Liver (tissue), 8 donors: ENCODE measurements at regions not wholly inside any gene's neighbourhood (a gene's known extent, or its start where the extent isn't known, plus 50 kb on each side); places are given as distances from the start of the nearest gene placed in this dataset.

Experiments used
- DNase-seq: peaks from one replicate; pipeline ENCODE4 v3.0.0-alpha.2; 2017; ENCODE audit warnings: low spot score
- H3K27ac ChIP-seq, 2 donors: one replicate each; pipeline ENCODE4 v1.7.0; 2013; ENCODE audit warnings: inconsistent platforms in 2 of 2, low read length in 2 of 2, control low read depth in 1 of 2, low read depth in 1 of 2, mild to moderate bottlenecking in 1 of 2
- H3K27me3 ChIP-seq, 4 donors: one replicate each; pipeline versions ENCODE4 v1.6.1 to v1.7.0; 2013; ENCODE audit warnings: low read length in 3 of 4, inconsistent platforms in 1 of 4, mild to moderate bottlenecking in 1 of 4, moderate library complexity in 1 of 4; ENCODE audit not compliant: control insufficient read depth in 4 of 4, insufficient read depth in 4 of 4
- H3K36me3 ChIP-seq, 4 donors: one replicate each; pipeline versions ENCODE4 v1.6.1 to v1.7.0; 2013; ENCODE audit warnings: low read length in 3 of 4, mild to moderate bottlenecking in 3 of 4, low read depth in 1 of 4, moderate library complexity in 1 of 4; ENCODE audit not compliant: control insufficient read depth in 4 of 4, insufficient read depth in 3 of 4
- H3K4me1 ChIP-seq, 4 donors: one replicate each; pipeline versions ENCODE4 v1.6.1 to v1.7.0; 2013; ENCODE audit warnings: low read length in 3 of 4, mild to moderate bottlenecking in 3 of 4, moderate library complexity in 1 of 4; ENCODE audit not compliant: control insufficient read depth in 4 of 4, insufficient read depth in 4 of 4
- H3K4me3 ChIP-seq, 3 donors: one replicate each; pipeline versions ENCODE4 v1.6.1 to v1.7.0; 2013; ENCODE audit warnings: low read length in 3 of 3, control low read depth in 1 of 3, low read depth in 1 of 3, mild to moderate bottlenecking in 1 of 3
- H3K9ac ChIP-seq, 2 donors: one replicate each; pipeline ENCODE4 v1.7.0; 2013; ENCODE audit warnings: low read length in 2 of 2, mild to moderate bottlenecking in 2 of 2, moderate library complexity in 2 of 2, control low read depth in 1 of 2, low read depth in 1 of 2
- H3K9me3 ChIP-seq, 4 donors: one replicate each; pipeline versions ENCODE4 v1.6.1 to v1.7.0; 2013; ENCODE audit warnings: low read length in 3 of 4; ENCODE audit not compliant: control insufficient read depth in 4 of 4
- EGR1 ChIP-seq, 2 donors: IDR thresholded peaks; 2 replicates each; pipeline ENCODE4 v1.6.1; 2016 to 2018; ENCODE audit warnings: antibody characterized with exemption in 2 of 2, low read depth in 2 of 2
- FOXA1 ChIP-seq: IDR thresholded peaks from 2 replicates; pipeline ENCODE4 v1.6.1; 2016; ENCODE audit warnings: antibody characterized with exemption
- FOXA2 ChIP-seq: IDR thresholded peaks from 2 replicates; pipeline ENCODE4 v1.6.1; 2016; ENCODE audit warnings: antibody characterized with exemption
- HNF4A ChIP-seq, 2 donors: conservative IDR thresholded peaks; 2 replicates each; pipeline ENCODE4 v1.6.1; 2016; ENCODE audit warnings: antibody characterized with exemption in 2 of 2, mild to moderate bottlenecking in 2 of 2
- HNF4G ChIP-seq: IDR thresholded peaks from 2 replicates; pipeline ENCODE4 v1.6.1; 2016; ENCODE audit warnings: antibody characterized with exemption
- NR2F2 ChIP-seq: IDR thresholded peaks from 2 replicates; pipeline ENCODE4 v1.6.1; 2016; ENCODE audit warnings: antibody characterized with exemption
- RAD21 ChIP-seq, 2 donors: IDR thresholded peaks; 2 replicates each; pipeline ENCODE4 v1.6.1; 2016; ENCODE audit warnings: antibody characterized with exemption in 2 of 2, mild to moderate bottlenecking in 2 of 2
- RXRA ChIP-seq, 2 donors: IDR thresholded peaks; 2 replicates each; pipeline ENCODE4 v1.6.1; 2017 to 2018; ENCODE audit warnings: antibody characterized with exemption in 2 of 2, mild to moderate bottlenecking in 1 of 2
- TAF1 ChIP-seq: conservative IDR thresholded peaks from 2 replicates; pipeline ENCODE4 v1.6.1; 2016; ENCODE audit warnings: antibody characterized with exemption, mild to moderate bottlenecking
- WGBS: extraction: QIAGEN DNeasy Blood & Tissue Kit; methylation state at CpG from one replicate; pipeline ENCODE4 v1.1.7; 2013; 5-methylcytosine and 5-hydroxymethylcytosine counted together
- TF ChIP-seq, protein P1 (sequence below): IDR thresholded peaks from 2 replicates; pipeline ENCODE4 v1.6.1; 2016; ENCODE audit warnings: antibody characterized with exemption, mild to moderate bottlenecking
- TF ChIP-seq, protein P2 (sequence below): fragments of 150-350 bp; IDR thresholded peaks from 2 replicates; pipeline ENCODE4 v1.5.1; 2017; ENCODE audit warnings: improper control_type of control experiment, low read depth, low read length; ENCODE audit not compliant: missing input control
- TF ChIP-seq, protein P3 (sequence below): IDR thresholded peaks from 2 replicates; pipeline ENCODE4 v1.6.1; 2016; ENCODE audit warnings: antibody characterized with exemption
- TF ChIP-seq, protein P4 (sequence below): IDR thresholded peaks from 2 replicates; pipeline ENCODE4 v1.6.1; 2016; ENCODE audit warnings: antibody characterized with exemption
- TF ChIP-seq, protein P5 (sequence below): IDR thresholded peaks from 2 replicates; pipeline ENCODE4 v1.6.1; 2016; ENCODE audit warnings: antibody characterized with exemption
- donor health status: healthy.
- donor health status: healthy.
- donor health status: healthy.
- donor health status: healthy.
- donor health status: healthy.

DNA sequence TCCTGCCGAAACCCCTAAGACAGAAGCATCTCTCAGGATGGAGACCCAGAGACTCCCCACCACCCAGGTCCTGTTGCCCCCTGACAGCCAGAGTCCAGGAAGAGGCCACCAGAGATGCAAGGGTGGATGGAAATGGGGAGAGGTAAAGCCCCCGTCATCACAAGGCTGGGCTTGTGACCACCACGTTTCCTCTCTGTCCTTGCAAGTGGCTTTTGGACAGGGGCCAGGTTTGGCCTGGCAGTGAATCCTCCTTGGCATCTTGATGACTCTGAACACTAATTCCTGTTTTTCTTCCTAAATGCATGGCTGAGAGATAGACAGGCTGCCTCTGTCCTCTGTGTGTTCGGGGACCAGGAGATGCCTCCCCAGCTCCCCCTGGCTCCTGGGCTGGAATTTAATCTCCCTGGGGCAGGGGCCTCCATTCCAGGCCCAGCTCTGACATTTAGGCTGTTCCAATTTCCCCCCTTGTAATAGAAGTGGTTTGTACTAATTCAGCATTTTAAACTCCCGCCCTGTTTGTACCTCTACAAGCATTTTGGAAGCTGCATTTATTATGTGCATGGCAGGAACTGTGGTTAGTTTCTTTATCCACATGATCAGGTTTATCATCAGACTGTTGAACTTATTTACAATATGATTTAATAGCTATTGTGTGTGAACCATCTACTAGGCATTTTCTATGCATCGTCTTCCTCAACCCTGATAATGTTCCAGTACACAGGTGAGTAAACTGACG, 116.1 kb upstream of the IRX6 start:
- no peak overlapping the region for H3K4me3 ChIP-seq
- H3K9ac ChIP-seq = no peak overlapping the region
- TF ChIP-seq RAD21 (IDR thresholded peaks at IDR 0.05) (no peak), HNF4A (conservative IDR thresholded peaks at IDR 0.05) (no peak), FOXA2 (no peak), FOXA1 (no peak), TAF1 (no peak), HNF4G (no peak)
- TF ChIP-seq, protein P1, sequence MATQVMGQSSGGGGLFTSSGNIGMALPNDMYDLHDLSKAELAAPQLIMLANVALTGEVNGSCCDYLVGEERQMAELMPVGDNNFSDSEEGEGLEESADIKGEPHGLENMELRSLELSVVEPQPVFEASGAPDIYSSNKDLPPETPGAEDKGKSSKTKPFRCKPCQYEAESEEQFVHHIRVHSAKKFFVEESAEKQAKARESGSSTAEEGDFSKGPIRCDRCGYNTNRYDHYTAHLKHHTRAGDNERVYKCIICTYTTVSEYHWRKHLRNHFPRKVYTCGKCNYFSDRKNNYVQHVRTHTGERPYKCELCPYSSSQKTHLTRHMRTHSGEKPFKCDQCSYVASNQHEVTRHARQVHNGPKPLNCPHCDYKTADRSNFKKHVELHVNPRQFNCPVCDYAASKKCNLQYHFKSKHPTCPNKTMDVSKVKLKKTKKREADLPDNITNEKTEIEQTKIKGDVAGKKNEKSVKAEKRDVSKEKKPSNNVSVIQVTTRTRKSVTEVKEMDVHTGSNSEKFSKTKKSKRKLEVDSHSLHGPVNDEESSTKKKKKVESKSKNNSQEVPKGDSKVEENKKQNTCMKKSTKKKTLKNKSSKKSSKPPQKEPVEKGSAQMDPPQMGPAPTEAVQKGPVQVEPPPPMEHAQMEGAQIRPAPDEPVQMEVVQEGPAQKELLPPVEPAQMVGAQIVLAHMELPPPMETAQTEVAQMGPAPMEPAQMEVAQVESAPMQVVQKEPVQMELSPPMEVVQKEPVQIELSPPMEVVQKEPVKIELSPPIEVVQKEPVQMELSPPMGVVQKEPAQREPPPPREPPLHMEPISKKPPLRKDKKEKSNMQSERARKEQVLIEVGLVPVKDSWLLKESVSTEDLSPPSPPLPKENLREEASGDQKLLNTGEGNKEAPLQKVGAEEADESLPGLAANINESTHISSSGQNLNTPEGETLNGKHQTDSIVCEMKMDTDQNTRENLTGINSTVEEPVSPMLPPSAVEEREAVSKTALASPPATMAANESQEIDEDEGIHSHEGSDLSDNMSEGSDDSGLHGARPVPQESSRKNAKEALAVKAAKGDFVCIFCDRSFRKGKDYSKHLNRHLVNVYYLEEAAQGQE = no peak
- H3K9me3 ChIP-seq = no peaks in the 10 kb centered on the region
- H3K4me1 ChIP-seq = no peaks in the 10 kb centered on the region
- WGBS = 77% methylated on average over 7 of the region's 7 CpGs
- no peak overlapping the region for H3K27ac ChIP-seq
- no peaks in the 10 kb centered on the region for H3K36me3 ChIP-seq
- no peaks in the 10 kb centered on the region for H3K27me3 ChIP-seq
- no peak for DNase-seq

DNA sequence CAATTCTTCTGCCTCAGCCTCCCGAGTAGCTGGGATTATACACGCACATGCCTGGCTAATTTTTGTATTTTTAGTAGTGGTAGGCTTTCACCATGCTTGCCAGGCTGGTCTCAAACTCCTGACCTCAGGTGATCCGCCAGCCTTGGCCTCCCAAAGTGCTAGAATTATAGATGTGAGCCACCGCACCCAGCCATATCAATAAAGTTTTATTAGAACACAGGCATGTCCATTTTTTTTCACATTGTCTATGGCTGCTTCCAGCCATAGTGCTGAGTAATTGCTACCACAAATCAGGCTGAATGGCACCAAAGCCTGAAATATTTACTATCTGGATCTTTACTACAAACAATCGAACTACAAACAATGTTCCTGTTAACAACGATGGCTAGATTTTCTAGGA, 114.4 kb upstream of the IRX6 start:
- Histone ChIP-seq H3K9ac (no peak overlapping the region), H3K9me3 (no peaks in the 10 kb centered on the region), H3K4me1 (no peaks in the 10 kb centered on the region), H3K4me3 (no peak overlapping the region), H3K36me3 (no peaks in the 10 kb centered on the region), H3K27ac (no peak overlapping the region), H3K27me3 (no peaks in the 10 kb centered on the region)
- DNase-seq = no peak
- WGBS = 77% methylated on average over 6 of the region's 6 CpGs
- no peak for TF ChIP-seq FOXA2
- TF ChIP-seq, protein P2, sequence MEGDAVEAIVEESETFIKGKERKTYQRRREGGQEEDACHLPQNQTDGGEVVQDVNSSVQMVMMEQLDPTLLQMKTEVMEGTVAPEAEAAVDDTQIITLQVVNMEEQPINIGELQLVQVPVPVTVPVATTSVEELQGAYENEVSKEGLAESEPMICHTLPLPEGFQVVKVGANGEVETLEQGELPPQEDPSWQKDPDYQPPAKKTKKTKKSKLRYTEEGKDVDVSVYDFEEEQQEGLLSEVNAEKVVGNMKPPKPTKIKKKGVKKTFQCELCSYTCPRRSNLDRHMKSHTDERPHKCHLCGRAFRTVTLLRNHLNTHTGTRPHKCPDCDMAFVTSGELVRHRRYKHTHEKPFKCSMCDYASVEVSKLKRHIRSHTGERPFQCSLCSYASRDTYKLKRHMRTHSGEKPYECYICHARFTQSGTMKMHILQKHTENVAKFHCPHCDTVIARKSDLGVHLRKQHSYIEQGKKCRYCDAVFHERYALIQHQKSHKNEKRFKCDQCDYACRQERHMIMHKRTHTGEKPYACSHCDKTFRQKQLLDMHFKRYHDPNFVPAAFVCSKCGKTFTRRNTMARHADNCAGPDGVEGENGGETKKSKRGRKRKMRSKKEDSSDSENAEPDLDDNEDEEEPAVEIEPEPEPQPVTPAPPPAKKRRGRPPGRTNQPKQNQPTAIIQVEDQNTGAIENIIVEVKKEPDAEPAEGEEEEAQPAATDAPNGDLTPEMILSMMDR = no peak
- TF ChIP-seq, protein P3, sequence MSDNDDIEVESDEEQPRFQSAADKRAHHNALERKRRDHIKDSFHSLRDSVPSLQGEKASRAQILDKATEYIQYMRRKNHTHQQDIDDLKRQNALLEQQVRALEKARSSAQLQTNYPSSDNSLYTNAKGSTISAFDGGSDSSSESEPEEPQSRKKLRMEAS = no peak

DNA sequence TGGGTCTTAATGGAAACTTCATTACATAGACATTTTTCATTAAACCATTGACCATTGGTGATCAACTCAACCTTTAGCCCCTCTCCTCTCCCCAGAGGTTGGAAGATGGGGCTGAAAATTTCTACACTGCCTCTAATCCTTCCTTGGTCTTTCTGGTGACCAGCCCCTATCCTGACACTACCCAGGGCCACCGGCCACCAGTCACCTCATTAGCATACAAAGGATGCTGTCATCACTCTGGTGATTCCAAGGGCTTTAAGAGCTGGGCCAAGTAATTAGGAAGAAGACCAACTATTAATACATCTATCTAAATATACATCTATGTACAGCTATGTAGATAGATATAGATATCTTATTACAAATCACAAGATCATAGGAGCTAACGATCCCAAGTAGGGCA, 111.2 kb upstream of the IRX6 start:
- H3K4me1 ChIP-seq = no peaks in the 10 kb centered on the region
- WGBS = 70% methylated on average over 2 of the region's 2 CpGs
- no peak for DNase-seq
- no peak overlapping the region for H3K9ac ChIP-seq
- no peaks in the 10 kb centered on the region for H3K9me3 ChIP-seq
- TF ChIP-seq NR2F2 = no peak
- no peak for TF ChIP-seq RXRA (IDR thresholded peaks at IDR 0.05)
- TF ChIP-seq FOXA2 = no peak
- TF ChIP-seq EGR1 (IDR thresholded peaks at IDR 0.05; ENCODE audit: low read depth in 2 of 2) = no peak
- TF ChIP-seq HNF4A (conservative IDR thresholded peaks at IDR 0.05) = no peak
- TF ChIP-seq, protein P2 = no peak
- TF ChIP-seq, protein P4, sequence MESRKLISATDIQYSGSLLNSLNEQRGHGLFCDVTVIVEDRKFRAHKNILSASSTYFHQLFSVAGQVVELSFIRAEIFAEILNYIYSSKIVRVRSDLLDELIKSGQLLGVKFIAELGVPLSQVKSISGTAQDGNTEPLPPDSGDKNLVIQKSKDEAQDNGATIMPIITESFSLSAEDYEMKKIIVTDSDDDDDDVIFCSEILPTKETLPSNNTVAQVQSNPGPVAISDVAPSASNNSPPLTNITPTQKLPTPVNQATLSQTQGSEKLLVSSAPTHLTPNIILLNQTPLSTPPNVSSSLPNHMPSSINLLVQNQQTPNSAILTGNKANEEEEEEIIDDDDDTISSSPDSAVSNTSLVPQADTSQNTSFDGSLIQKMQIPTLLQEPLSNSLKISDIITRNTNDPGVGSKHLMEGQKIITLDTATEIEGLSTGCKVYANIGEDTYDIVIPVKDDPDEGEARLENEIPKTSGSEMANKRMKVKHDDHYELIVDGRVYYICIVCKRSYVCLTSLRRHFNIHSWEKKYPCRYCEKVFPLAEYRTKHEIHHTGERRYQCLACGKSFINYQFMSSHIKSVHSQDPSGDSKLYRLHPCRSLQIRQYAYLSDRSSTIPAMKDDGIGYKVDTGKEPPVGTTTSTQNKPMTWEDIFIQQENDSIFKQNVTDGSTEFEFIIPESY = no peak
- TF ChIP-seq, protein P5, sequence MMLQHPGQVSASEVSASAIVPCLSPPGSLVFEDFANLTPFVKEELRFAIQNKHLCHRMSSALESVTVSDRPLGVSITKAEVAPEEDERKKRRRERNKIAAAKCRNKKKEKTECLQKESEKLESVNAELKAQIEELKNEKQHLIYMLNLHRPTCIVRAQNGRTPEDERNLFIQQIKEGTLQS = no peak
- TF ChIP-seq RAD21 (IDR thresholded peaks at IDR 0.05) = no peak
- no peak for TF ChIP-seq FOXA1
- H3K36me3 ChIP-seq = no peaks in the 10 kb centered on the region
- no peak overlapping the region for H3K27ac ChIP-seq
- no peak overlapping the region for H3K4me3 ChIP-seq
- no peaks in the 10 kb centered on the region for H3K27me3 ChIP-seq
